ENCODE measurements at regions not wholly inside any gene's neighbourhood (a gene's known extent, or its start where the extent isn't known, plus 50 kb on each side); places are given as distances from the start of the nearest gene placed in this dataset.

- TF ChIP-seq CTCF (IDR thresholded peaks at IDR 0.05 in 2 of 3, conservative IDR thresholded peaks at IDR 0.05 in 1 of 3; ENCODE audit: borderline replicate concordance in 1 of 3, insufficient read depth in 1 of 3, low read depth in 2 of 3, low read length in 2 of 3), result no peak
- TF ChIP-seq POLR2AphosphoS5 (IDR thresholded peaks at IDR 0.05; ENCODE audit: low read depth, low read length), result no peak
- no peak for TF ChIP-seq ATF3 (IDR thresholded peaks at IDR 0.05)
- TF ChIP-seq JUND (IDR thresholded peaks at IDR 0.05), result no peak
- no peak for TF ChIP-seq EZH2 (IDR thresholded peaks at IDR 0.05)
These were observed 58.4 kb upstream of the RND3 start for GRCh38 chr2:150545916-150546315.
